ENCODE measurements at regions not wholly inside any gene's neighbourhood (a gene's known extent, or its start where the extent isn't known, plus 50 kb on each side); places are given as distances from the start of the nearest gene placed in this dataset.
"Not testable (repeated sequence)": the region's sequence is repeated elsewhere in the genome, so short reads cannot be mapped to it uniquely, and the experiment has no call there.

DNA sequence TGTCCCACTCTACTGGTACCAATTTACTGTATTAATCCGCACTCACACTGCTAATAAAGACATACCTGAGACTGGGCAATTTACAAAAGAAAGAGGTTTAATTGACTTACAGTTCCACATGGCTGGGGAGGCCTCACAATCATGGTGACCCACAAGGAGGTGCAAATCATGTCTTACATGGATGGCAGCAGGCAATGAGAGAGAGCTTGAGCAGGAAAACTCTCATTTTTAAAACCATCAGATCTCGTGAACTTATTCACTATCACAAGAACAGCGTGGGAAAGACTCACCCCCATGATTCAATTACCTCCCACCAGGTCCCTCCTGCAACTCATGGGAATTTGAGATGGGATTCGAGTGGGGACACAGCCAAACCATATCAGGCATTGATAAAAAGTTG is 298.5 kb downstream of the DUSP6 start:
- DNase-seq, result not testable (repeated sequence)

GRCh38 chr12:89051065-89051677 is 301.1 kb downstream of the DUSP6 start:
- no peak for DNase-seq

GRCh38 chr12:89047856-89048418 is 304.4 kb downstream of the DUSP6 start:
- no peak for DNase-seq

- DNase-seq, result no peak
Observed at GRCh38 chr12:89041078-89041477, 311.2 kb downstream of the DUSP6 start.

GRCh38 chr12:89040146-89040964 is 311.9 kb downstream of the DUSP6 start:
- no peak for DNase-seq

GRCh38 chr12:89038831-89039512 is 313.3 kb downstream of the DUSP6 start:
- no peak for DNase-seq

GRCh38 chr12:89033062-89033461 is 319.2 kb downstream of the DUSP6 start:
- DNase-seq, result no peak

GRCh38 chr12:89029961-89030360 is 322.3 kb downstream of the DUSP6 start:
- no peak for DNase-seq

GRCh38 chr12:89024580-89024979 is 327.7 kb downstream of the DUSP6 start:
- DNase-seq, result no peak

GRCh38 chr12:89023936-89024335 is 328.4 kb downstream of the DUSP6 start:
- DNase-seq, result no peak

DNA sequence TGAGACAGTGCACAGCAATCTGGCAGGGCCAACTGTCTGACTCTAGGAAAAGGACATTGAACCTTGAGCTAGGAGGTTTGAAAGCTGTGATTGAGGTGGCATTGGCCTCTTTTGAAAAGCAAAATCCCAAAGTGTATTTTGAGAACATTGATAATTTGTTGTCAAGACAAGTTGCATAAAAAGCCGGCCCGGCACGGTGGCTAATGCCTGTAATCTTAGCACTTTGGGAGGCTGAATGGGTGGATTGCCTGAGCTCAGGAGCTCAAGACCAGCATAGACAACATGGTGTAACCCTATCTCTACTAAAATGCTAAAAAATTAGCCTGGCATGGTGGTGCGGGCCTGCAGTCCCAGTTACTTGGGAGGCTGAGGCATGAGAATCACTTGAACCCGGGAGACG is 331.6 kb downstream of the DUSP6 start:
- DNase-seq, result no peak

- no peak for DNase-seq
Observed at GRCh38 chr12:89020121-89020480, 332.2 kb downstream of the DUSP6 start.

GRCh38 chr12:89019439-89020120 is 332.7 kb downstream of the DUSP6 start:
- peak; percentile 26 for DNase-seq

GRCh38 chr12:89016970-89017778 is 335.1 kb downstream of the DUSP6 start:
- no peak for DNase-seq

DNA sequence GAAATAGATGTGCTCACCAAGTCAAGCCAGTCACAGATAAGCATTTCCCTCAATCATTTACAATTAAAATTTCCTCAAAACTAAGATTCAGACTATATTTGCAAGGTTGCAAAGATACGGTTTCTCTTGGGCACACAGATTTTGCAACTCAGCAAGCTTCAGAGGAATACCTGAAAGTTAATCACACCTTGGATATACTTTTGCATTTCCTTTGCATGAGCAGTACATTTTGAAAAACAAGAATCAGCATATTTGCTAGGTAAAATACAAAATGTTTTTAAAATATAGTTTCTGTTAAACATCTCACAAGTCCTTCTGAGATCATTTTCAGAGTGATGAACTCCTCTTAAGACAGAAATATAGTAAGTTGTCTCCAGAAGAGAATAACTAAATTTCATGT is 336.9 kb downstream of the DUSP6 start:
- DNase-seq, result no peak

DNA sequence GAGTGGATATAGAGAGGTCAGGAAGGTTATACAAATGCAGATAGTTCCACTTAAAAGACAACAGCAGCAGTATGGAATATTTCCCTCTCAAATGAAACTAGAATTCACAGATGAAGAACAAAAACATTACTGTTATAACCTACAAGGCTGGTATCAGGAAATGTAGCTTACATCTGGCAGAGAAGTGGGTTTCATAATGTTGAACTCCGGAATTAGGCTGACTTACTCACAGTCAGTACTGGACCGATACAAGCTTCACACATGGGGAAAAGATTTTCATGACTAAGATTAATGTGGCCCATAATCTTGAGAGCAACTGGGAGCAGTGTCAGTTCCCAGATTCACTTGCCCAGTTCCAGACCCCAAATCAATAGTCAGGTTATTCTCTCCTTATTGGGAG is 353.9 kb downstream of the DUSP6 start:
- DNase-seq, result no peak

GRCh38 chr12:88996200-88996788 is 356.0 kb downstream of the DUSP6 start:
- DNase-seq, result no peak

DNA sequence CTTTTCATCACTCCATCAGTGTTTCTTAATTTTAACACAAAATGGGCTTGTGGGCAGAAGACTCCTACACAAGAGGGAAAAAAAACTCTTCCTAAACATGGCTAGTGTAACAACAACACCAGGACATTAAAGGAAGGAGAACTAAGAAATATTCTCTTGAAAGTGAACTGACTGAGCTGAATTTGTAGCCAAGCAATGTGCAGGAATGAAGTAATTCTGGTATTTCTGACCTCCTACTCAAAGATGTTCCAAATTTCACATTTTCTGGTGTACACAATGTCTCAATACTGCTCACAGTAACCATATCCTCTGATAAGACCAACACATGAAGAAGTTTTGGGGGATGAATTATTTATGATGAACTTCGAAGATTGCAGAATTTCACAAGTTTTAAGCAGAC is 357.3 kb downstream of the DUSP6 start:
- DNase-seq, result no peak

- no peak for DNase-seq
Observed at GRCh38 chr12:88994537-88994936, 357.8 kb downstream of the DUSP6 start.

GRCh38 chr12:88993651-88994050 is 358.6 kb downstream of the DUSP6 start:
- DNase-seq, result no peak

DNA sequence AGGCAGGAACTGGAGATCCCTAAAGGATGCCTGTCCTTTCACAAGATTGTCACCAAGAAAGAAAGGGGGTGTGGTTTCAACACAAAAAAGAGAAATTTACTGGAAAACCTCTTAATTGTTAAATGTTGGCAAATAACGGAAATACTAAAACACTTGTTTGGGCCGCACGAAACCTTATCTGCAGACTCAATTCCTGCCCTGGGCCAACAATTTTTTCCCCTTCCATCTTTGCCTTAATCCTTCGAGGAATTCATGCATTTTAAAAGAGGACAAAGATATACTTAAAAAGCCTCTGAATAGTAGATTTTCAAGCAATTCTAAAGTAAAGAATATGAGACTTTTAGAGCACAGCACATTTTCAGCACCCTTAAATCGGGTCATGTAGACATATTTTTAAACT is 366.2 kb downstream of the DUSP6 start:
- no peak for DNase-seq

GRCh38 chr12:88985631-88986030 is 366.7 kb downstream of the DUSP6 start:
- no peak for DNase-seq

Measured in effector CD8-positive, alpha-beta T cell (primary cell).